GM12878 (cell line): ENCODE measurements at regions not wholly inside any gene's neighbourhood (a gene's known extent, or its start where the extent isn't known, plus 50 kb on each side); places are given as distances from the start of the nearest gene placed in this dataset.

ENCODE experiments used
- ATAC-seq: fragments of 200-7000 bp; cut with Tn5 transposase; 3 replicates; pipeline ENCODE4 v1.9.1; 2020; ENCODE audit warnings: mild to moderate bottlenecking, moderate library complexity
- BruUV-seq: library from RNA; stranded (reverse); fragments of 400-500 nt; replicated peaks from 2 replicates; lab custom pipeline; 2021; lab: Mats Ljungman, UMichigan
- CTCF ChIA-PET: fragments of 300-600 bp; sonication (Branson Sonifier 250); formaldehyde crosslinking; extraction: SDS; loops from one replicate; lab custom pipeline; 2021; ENCODE audit warnings: inconsistent platforms; lab: Yijun Ruan, JAX
- POLR2A ChIA-PET: fragments of 350-600 bp; formaldehyde crosslinking; extraction: SDS; loops from one replicate; lab custom pipeline; 2021; ENCODE audit warnings: inconsistent platforms; lab: Charles Lee
- RAD21 ChIA-PET: fragments of 300-600 bp; sonication (Branson Sonifier 250); formaldehyde crosslinking; loops from one replicate; lab custom pipeline; 2023; ENCODE audit warnings: antibody characterized with exemption; ENCODE audit not compliant: unreplicated experiment; lab: Charles Lee
- SMC1A ChIA-PET: fragments of 300-600 bp; sonication (Branson Sonifier 250); formaldehyde crosslinking; loops from one replicate; lab custom pipeline; 2023; ENCODE audit not compliant: unreplicated experiment, uncharacterized antibody; lab: Charles Lee
- DNase-seq: peaks from one replicate; pipeline ENCODE4 v3.0.0-alpha.2; 2011; ENCODE audit warnings: low read depth, low spot score
- FAIRE-seq: peaks from 3 replicates; lab custom pipeline; 2011; peaks lifted over from hg19 to GRCh38; lab: Jason Lieb, UNC
- H2AFZ ChIP-seq: 2 replicates; pipeline ENCODE4 v1.6.0; 2011; ENCODE audit warnings: low read depth, low read length, control low read depth; ENCODE audit not compliant: control insufficient read depth
- H3K27ac ChIP-seq: 2 replicates; pipeline ENCODE4 v1.5.1; 2011; ENCODE audit warnings: control low read depth; ENCODE audit not compliant: control insufficient read depth, insufficient read depth
- H3K27me3 ChIP-seq, 2 experiments: replicated peaks in 1 of 2; 2 replicates each; pipeline versions ENCODE4 v1.6.0 to v1.6.1; 2011; ENCODE audit warnings: low read length in 1 of 2; ENCODE audit not compliant: control insufficient read depth in 2 of 2, insufficient read depth in 2 of 2
- H3K36me3 ChIP-seq, 2 experiments: 2 replicates each; pipeline ENCODE4 v1.5.1; 2011; ENCODE audit warnings: low read length in 1 of 2; ENCODE audit not compliant: control insufficient read depth in 2 of 2, insufficient read depth in 2 of 2
- H3K4me1 ChIP-seq: 2 replicates; pipeline ENCODE4 v1.6.1; 2011; ENCODE audit warnings: mild to moderate bottlenecking, low read length, moderate library complexity, mixed read lengths; ENCODE audit not compliant: control insufficient read depth, insufficient read depth
- H3K4me2 ChIP-seq: 2 replicates; pipeline ENCODE4 v1.6.0; 2011; ENCODE audit warnings: control low read depth; ENCODE audit not compliant: control insufficient read depth, insufficient read depth
- H3K4me3 ChIP-seq: fragments of 200-600 bp; sonication (generic); 2 replicates; pipeline ENCODE4 v1.5.1; 2016
- H3K79me2 ChIP-seq: 2 replicates; pipeline ENCODE4 v1.6.0; 2011; ENCODE audit warnings: low read length; ENCODE audit not compliant: control insufficient read depth, insufficient read depth
- H3K9ac ChIP-seq: 2 replicates; pipeline ENCODE4 v1.8.0; 2011; ENCODE audit warnings: low read length, control low read depth, mixed read lengths; ENCODE audit not compliant: control insufficient read depth, insufficient read depth
- H3K9me3 ChIP-seq: replicated peaks from 3 replicates; pipeline ENCODE4 v1.5.1; 2011; ENCODE audit warnings: mild to moderate bottlenecking, low read length; ENCODE audit not compliant: control insufficient read depth, insufficient read depth
- H4K20me1 ChIP-seq: 2 replicates; pipeline ENCODE4 v1.6.0; 2011; ENCODE audit not compliant: control insufficient read depth, insufficient read depth
- CBFB ChIP-seq: IDR thresholded peaks from 2 replicates; pipeline ENCODE4 v1.6.1; 2016; ENCODE audit warnings: antibody characterized with exemption, low read depth
- CHD4 ChIP-seq: fragments of 200-600 bp; sonication (generic); IDR thresholded peaks from 2 replicates; pipeline ENCODE4 v1.6.1; 2016; ENCODE audit warnings: mild to moderate bottlenecking
- ESRRA ChIP-seq: IDR thresholded peaks from 2 replicates; pipeline ENCODE4 v1.6.1; 2012; ENCODE audit warnings: mild to moderate bottlenecking, low read length, improper control_type of control experiment
- HSF1 ChIP-seq: fragments of 150-350 bp; IDR thresholded peaks from 2 replicates; pipeline ENCODE4 v1.6.1; 2014; ENCODE audit warnings: mild to moderate bottlenecking, low read depth, low read length
- KLF5 ChIP-seq: fragments of 450-650 bp; IDR thresholded peaks from 2 replicates; pipeline ENCODE4 v1.6.1; 2014; ENCODE audit warnings: mild to moderate bottlenecking; ENCODE audit not compliant: partially characterized antibody
- NRF1 ChIP-seq: conservative IDR thresholded peaks from 2 replicates; pipeline ENCODE4 v1.6.1; 2011; ENCODE audit warnings: mild to moderate bottlenecking, low read depth, low read length, improper control_type of control experiment
- PML ChIP-seq: IDR thresholded peaks from 2 replicates; pipeline ENCODE4 v1.6.1; 2012; ENCODE audit warnings: low read length, inconsistent platforms
- POLR2AphosphoS2 ChIP-seq: IDR thresholded peaks from 2 replicates; pipeline ENCODE4 v1.6.1; 2011; ENCODE audit warnings: low read depth, mild to moderate bottlenecking, low read length, improper control_type of control experiment, moderate library complexity
- RELB ChIP-seq: fragments of 450-650 bp; IDR thresholded peaks from 2 replicates; pipeline ENCODE4 v1.6.1; 2017; ENCODE audit warnings: low read depth, mild to moderate bottlenecking, moderate library complexity
- YBX1 ChIP-seq: fragments of 450-650 bp; IDR thresholded peaks from 2 replicates; pipeline ENCODE4 v1.6.1; 2016; ENCODE audit warnings: antibody characterized with exemption
- YY1 ChIP-seq: IDR thresholded peaks from 2 replicates; pipeline ENCODE4 v1.6.1; 2011; ENCODE audit warnings: low read depth, mild to moderate bottlenecking, low read length
- ZNF274 ChIP-seq: IDR thresholded peaks from one replicate; pipeline ENCODE4 v1.8.0; 2011; ENCODE audit not compliant: insufficient read length, insufficient read depth
- WGBS: methylation state at CpG from one replicate; pipeline ENCODE4 v1.1.6; 2016; ENCODE audit warnings: low lambda C conversion rate; ENCODE audit not compliant: insufficient replicate concordance, insufficient coverage; ENCODE audit errors: missing lambda C conversion rate; 5-methylcytosine and 5-hydroxymethylcytosine counted together
- in situ Hi-C: fragments of 300-500 bp; cut with MboI; formaldehyde crosslinking; loops from 9 replicates; pipeline ENCODE4 v1.14.3; 2018; ENCODE audit warnings: mixed read lengths
- intact Hi-C: fragments of 100-400 bp; cut with micrococcal nuclease; formaldehyde crosslinking; loops from one replicate; pipeline ENCODE4 v1.14.2; 2022; ENCODE audit not compliant: unreplicated experiment
- TF ChIP-seq, protein P1 (sequence below): fragments of 450-650 bp; formaldehyde crosslinking; IDR thresholded peaks from 2 replicates; pipeline ENCODE4 v1.4.0; 2022; ENCODE audit warnings: mild to moderate bottlenecking, moderate library complexity
- TF ChIP-seq, protein P2 (sequence below): IDR thresholded peaks from 2 replicates; pipeline ENCODE4 v1.6.1; 2012; ENCODE audit warnings: improper control_type of control experiment, low read depth, low read length; ENCODE audit not compliant: insufficient replicate concordance

- H3K4me3 ChIP-seq: no peak overlapping the region
- no peak overlapping the region for H3K27ac ChIP-seq
- FAIRE-seq: no peak
- H3K4me2 ChIP-seq: no peak overlapping the region
- H3K4me1 ChIP-seq: no peaks in the 10 kb centered on the region
- WGBS: 75% methylated on average over 1 of the region's 1 CpG
- ATAC-seq: no peak
- ChIA-PET CTCF (interaction anchor here (1.2 kb wide), 1 partner anchor 16 kb away, joined by 3 read pairs; no protein-coding TSS in a partner anchor), POLR2A (no interaction called here), SMC1A (no interaction called here), RAD21 (no interaction called here)
- no TSS peak for BruUV-seq
- no peaks in the 10 kb centered on the region for H3K36me3 ChIP-seq
- no peak overlapping the region for H3K9ac ChIP-seq
- H3K27me3 ChIP-seq: no peaks in the 10 kb centered on the region
- no peaks in the 10 kb centered on the region for H4K20me1 ChIP-seq
- in situ Hi-C loops: no loop called here
- H3K79me2 ChIP-seq: no peaks in the 10 kb centered on the region
- H2AFZ ChIP-seq: no peak overlapping the region
- intact Hi-C loops: no loop called here
- no peaks in the 10 kb centered on the region for H3K9me3 ChIP-seq
- no peak for DNase-seq
- TF ChIP-seq CBFB: no peak
- TF ChIP-seq RELB: no peak
- no peak for TF ChIP-seq HSF1
- no peak for TF ChIP-seq PML
- no peak for TF ChIP-seq KLF5
- TF ChIP-seq POLR2AphosphoS2: no peak
- TF ChIP-seq YBX1: no peak
- TF ChIP-seq, protein P1, sequence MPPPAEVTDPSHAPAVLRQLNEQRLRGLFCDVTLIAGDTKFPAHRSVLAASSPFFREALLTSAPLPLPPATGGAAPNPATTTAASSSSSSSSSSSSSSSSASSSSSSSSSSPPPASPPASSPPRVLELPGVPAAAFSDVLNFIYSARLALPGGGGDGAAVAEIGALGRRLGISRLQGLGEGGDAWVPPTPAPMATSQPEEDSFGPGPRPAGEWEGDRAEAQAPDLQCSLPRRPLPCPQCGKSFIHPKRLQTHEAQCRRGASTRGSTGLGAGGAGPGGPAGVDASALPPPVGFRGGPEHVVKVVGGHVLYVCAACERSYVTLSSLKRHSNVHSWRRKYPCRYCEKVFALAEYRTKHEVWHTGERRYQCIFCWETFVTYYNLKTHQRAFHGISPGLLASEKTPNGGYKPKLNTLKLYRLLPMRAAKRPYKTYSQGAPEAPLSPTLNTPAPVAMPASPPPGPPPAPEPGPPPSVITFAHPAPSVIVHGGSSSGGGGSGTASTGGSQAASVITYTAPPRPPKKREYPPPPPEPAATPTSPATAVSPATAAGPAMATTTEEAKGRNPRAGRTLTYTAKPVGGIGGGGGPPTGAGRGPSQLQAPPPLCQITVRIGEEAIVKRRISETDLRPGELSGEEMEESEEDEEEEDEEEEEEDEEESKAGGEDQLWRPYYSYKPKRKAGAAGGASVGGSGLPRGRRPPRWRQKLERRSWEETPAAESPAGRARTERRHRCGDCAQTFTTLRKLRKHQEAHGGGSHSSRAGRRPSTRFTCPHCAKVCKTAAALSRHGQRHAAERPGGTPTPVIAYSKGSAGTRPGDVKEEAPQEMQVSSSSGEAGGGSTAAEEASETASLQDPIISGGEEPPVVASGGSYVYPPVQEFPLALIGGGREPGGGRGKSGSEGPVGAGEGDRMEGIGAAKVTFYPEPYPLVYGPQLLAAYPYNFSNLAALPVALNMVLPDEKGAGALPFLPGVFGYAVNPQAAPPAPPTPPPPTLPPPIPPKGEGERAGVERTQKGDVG (CRISPR knock-in tag): no peak
- TF ChIP-seq ZNF274: no peak
- TF ChIP-seq, protein P2, sequence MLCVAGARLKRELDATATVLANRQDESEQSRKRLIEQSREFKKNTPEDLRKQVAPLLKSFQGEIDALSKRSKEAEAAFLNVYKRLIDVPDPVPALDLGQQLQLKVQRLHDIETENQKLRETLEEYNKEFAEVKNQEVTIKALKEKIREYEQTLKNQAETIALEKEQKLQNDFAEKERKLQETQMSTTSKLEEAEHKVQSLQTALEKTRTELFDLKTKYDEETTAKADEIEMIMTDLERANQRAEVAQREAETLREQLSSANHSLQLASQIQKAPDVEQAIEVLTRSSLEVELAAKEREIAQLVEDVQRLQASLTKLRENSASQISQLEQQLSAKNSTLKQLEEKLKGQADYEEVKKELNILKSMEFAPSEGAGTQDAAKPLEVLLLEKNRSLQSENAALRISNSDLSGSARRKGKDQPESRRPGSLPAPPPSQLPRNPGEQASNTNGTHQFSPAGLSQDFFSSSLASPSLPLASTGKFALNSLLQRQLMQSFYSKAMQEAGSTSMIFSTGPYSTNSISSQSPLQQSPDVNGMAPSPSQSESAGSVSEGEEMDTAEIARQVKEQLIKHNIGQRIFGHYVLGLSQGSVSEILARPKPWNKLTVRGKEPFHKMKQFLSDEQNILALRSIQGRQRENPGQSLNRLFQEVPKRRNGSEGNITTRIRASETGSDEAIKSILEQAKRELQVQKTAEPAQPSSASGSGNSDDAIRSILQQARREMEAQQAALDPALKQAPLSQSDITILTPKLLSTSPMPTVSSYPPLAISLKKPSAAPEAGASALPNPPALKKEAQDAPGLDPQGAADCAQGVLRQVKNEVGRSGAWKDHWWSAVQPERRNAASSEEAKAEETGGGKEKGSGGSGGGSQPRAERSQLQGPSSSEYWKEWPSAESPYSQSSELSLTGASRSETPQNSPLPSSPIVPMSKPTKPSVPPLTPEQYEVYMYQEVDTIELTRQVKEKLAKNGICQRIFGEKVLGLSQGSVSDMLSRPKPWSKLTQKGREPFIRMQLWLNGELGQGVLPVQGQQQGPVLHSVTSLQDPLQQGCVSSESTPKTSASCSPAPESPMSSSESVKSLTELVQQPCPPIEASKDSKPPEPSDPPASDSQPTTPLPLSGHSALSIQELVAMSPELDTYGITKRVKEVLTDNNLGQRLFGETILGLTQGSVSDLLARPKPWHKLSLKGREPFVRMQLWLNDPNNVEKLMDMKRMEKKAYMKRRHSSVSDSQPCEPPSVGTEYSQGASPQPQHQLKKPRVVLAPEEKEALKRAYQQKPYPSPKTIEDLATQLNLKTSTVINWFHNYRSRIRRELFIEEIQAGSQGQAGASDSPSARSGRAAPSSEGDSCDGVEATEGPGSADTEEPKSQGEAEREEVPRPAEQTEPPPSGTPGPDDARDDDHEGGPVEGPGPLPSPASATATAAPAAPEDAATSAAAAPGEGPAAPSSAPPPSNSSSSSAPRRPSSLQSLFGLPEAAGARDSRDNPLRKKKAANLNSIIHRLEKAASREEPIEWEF: no peak
- no peak for TF ChIP-seq CHD4
- no peak for TF ChIP-seq ESRRA
- TF ChIP-seq NRF1: no peak
- no peak for TF ChIP-seq YY1
Observed at GRCh38 chr13:106398289-106398688, 137.2 kb downstream of the EFNB2 start.
